ENCODE measurements at regions not wholly inside any gene's neighbourhood (a gene's known extent, or its start where the extent isn't known, plus 50 kb on each side); places are given as distances from the start of the nearest gene placed in this dataset.
"Not testable (repeated sequence)": the region's sequence is repeated elsewhere in the genome, so short reads cannot be mapped to it uniquely, and the experiment has no call there.

DNA sequence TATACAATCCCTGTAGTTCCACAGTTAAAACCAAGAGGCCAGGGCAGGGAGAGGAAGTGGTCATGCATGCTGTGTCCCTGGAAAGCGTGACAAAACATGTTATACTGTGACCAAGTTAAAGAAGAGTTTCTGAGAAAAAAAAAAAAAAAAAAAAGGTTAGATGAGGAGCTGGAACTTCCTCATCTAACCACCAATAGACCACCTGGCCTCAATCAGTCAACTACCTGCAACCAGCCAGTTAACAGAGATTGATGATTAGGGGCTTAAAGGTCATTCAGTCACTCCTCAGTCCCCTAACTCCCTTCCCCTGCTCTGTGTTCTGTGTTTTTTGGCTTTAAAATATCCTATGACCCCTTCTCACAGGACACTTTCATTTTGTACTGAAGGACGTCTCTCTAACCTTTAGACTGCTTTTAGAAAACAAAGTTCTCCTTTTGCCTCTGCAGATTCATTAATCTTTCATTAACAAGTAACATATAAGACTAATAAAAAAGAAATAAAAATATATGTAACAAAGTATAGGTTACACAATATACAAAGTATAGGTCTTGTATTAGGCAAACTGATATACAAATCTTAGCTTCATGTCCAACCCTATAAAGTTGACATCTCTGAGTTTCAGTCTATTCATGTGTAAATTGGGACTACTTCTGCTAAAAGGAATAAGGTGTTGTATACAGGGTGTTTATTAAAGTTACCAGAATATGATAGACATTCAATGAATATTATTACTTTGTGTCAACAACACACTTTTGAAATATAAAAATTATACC lies 179.1 kb upstream of the NDST4 start:
- no peak for DNase-seq

GRCh38 chr4:115287426-115287825 lies 174.0 kb upstream of the NDST4 start:
- no peak for DNase-seq

- no peak for DNase-seq
These were observed 165.9 kb upstream of the NDST4 start for GRCh38 chr4:115279330-115279729.

- no peak for DNase-seq
These were observed 165.4 kb upstream of the NDST4 start for GRCh38 chr4:115278830-115279229.

- no peak for DNase-seq
These were observed 162.2 kb upstream of the NDST4 start for GRCh38 chr4:115275615-115276014.

DNA sequence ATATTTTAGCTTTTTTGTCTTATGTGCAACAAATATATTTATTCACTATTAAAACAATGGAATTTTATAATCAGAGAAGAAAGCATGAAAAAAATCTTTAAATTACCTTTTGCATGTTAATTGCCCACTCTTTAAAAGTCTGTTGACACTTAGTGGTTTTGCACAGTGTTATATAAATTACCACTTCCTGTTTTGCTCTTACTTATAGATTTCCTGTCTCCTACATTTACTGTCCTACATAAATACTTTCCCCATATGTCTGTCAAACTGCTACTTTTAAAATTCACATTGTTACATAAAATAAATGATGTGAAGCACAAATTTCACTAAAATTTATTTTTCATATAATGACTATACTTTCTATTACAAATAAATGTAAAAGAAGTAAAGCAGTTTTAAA lies 161.1 kb upstream of the NDST4 start:
- DNase-seq: no peak

DNA sequence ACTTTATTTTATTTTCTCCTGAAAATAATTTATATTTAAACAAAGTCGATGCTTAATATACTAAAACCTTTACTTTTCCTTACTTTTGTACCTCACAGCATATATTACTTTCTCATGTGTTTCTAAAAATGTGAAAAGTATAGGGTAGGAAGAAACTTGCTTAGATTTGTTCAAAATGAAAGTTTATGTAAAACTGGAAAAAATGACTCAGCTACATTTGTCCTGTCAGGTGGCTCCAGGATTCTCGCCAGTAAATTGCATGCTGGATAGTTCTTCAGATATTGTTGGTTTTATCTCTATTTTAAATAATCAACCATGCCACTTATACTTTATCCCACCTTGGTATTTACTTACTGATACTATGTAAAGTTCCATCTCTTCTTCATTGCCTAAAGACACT lies 159.2 kb upstream of the NDST4 start:
- no peak for DNase-seq

DNA sequence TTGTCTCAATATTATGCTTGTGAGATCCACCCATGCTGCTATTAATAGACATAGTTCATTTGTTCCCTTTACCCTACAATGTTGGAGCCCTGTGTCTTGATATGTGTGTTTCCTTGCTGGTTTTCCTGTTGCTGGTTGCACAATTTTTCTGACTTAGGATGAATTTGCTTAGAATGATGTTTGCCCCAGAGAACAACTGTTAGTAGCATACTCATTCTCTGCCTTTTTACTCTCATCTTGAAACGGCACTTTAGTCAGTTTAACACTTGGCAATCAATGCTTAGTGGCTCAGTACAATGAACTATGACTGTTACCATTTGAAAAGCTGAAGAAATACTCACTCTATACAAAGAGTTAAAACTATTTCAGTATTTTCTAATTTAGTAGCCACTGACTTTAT lies 158.8 kb upstream of the NDST4 start:
- no peak for DNase-seq

DNA sequence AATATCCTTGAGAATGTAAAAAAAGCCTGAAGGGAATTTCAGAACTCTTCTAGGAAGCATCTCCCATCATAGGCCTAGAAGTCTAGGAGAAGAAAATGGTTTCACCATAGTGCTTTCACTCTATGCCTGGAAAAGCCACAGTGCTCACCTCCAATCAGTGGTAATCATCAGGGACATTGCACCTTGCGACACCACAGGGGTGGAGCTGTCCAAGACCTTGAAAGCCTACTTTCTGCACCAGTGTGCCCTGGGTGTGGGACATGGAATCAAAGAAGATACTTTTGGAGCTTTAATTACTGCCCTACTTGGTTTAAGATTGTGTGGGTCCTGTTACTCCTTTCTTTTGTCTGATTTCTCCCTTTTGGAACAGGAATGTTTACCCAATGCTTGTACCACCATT lies 146.8 kb upstream of the NDST4 start:
- DNase-seq: no peak

- no peak for DNase-seq
These were observed 146.2 kb upstream of the NDST4 start for GRCh38 chr4:115259642-115260041.

DNA sequence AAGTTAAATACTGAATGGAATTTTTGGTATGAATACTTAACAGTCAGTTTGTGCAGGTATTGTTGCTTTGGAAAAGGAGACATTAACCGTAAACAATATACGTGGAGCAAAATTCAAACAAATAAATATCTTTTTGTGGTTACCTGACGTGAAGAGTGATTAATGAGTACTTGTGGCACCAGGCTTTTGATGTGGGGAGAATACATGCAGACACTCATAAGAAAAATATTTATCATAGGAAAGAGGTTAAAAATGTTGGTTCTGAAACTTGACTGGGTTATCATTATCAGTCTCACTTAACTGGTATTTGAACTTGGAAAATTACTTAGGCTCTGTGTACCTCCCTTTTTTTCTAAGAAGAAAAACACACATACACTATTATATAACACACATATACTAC lies 136.4 kb upstream of the NDST4 start:
- DNase-seq: no peak

- no peak for DNase-seq
These were observed 121.1 kb upstream of the NDST4 start for GRCh38 chr4:115234405-115235093.

DNA sequence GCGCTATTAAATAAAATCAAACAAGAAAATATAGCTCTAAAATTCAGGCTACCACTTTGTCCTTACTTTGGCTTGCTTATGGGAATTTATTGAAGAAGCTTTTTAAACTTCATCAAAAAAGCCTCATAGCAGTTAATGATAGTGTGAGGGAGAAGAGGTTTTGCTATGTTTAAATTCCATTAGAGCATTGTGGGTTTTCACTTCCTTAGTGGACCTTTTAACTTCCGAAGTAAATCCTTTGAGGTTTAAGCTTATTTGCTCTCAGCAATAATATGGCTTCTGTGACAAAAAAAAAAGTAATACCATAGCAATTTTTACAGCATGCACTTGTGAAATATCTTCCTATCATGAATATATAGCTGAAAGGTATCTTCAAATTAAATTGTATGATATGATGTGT lies 120.2 kb upstream of the NDST4 start:
- no peak for DNase-seq

- no peak for DNase-seq
These were observed 116.5 kb upstream of the NDST4 start for GRCh38 chr4:115229873-115230272.

- no peak for DNase-seq
These were observed 115.4 kb upstream of the NDST4 start for GRCh38 chr4:115228851-115229250.

GRCh38 chr4:115222061-115222460 lies 108.6 kb upstream of the NDST4 start:
- DNase-seq: no peak

- no peak for DNase-seq
These were observed 106.4 kb upstream of the NDST4 start for GRCh38 chr4:115219862-115220261.

- DNase-seq: no peak
These were observed 106.0 kb upstream of the NDST4 start for GRCh38 chr4:115219315-115219860.

DNA sequence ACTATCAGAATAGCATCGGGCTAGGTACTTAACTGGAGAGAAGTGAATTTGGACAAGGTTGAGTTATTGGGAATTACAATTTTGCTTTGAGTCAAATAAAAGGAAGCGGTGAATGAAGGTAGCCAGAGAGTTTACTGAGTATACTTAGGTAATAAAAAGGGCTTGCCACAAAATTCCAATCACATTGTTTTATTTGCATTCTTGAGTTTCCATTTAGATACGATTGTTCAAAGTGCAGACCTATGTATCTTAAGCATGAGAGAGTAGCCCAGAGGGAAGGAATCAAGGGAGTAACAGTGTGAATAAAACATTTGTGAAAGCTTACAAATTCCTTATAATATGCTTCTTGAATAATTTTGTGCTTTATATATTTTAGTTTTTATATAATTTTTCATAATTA lies 102.5 kb upstream of the NDST4 start:
- DNase-seq: no peak

DNA sequence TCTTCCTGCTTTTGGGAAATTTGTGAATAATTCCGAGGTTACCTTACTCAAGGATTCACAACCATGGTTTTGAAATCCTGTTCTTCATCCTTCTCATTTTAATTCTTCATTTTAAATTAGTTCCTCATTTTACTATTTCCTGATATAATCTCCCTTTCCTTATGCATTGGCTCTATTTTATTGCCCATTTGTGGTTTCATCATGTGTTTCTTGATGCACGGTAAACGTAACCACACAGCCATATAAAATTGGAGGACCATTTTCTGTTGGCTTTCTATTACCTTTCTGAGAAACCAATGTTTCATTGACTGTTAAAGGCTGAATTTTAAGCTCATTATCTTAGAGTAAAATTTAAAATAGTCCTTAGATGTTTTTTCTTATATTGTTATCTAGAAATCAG lies 100.3 kb upstream of the NDST4 start:
- DNase-seq: no peak

GRCh38 chr4:115201042-115201330 lies 87.6 kb upstream of the NDST4 start:
- DNase-seq: no peak

- not testable (repeated sequence) for DNase-seq
These were observed 87.0 kb upstream of the NDST4 start for GRCh38 chr4:115200201-115201041.

DNA sequence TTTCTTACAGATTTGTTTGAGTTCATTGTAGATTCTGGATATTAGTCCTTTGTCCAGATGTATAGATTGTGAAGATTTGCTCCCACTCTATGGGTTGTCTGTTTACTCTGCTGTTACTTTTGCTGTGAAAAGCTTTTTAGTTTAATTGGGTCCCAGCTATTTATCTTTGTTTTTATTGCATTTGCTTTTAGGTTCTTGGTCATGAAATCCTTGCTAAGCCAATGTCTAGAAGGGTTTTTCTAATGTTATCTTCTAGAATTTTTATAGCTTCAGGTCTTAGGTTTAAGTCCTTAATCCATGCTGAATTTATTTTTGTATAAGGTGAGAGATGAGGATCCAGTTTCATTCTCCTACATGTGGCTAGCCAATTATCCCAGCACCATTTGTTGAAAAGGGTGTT lies 81.2 kb upstream of the NDST4 start:
- DNase-seq: not testable (repeated sequence)

- no peak for DNase-seq
These were observed 77.1 kb upstream of the NDST4 start for GRCh38 chr4:115190529-115190928.

Measured in NCI-H2227 treated with DMSO at 0.1 percent for 48 hours (cell line).